Breast epithelium (tissue), 3 donors: ENCODE measurements at regions not wholly inside any gene's neighbourhood (a gene's known extent, or its start where the extent isn't known, plus 50 kb on each side); places are given as distances from the start of the nearest gene placed in this dataset.

ENCODE experiments used
- CTCF ChIP-seq, 3 donors: fragments of 450-650 bp; IDR thresholded peaks; one replicate each; pipeline ENCODE4 v1.5.1; 2016 to 2017; ENCODE audit warnings: antibody characterized with exemption in 3 of 3, mild to moderate bottlenecking in 3 of 3, moderate library complexity in 3 of 3
- POLR2A ChIP-seq: fragments of 450-650 bp; IDR thresholded peaks from one replicate; pipeline ENCODE4 v1.6.1; 2016; ENCODE audit warnings: antibody characterized with exemption, mild to moderate bottlenecking, moderate library complexity
- POLR2AphosphoS5 ChIP-seq, 3 donors: sonication (generic); formaldehyde crosslinking; IDR thresholded peaks; one replicate each; pipeline ENCODE4 v1.6.1; 2017; ENCODE audit warnings: antibody characterized with exemption in 3 of 3

GRCh38 chr12:102616692-102617091 lies 136.3 kb upstream of the IGF1 start:
- TF ChIP-seq POLR2AphosphoS5 (IDR thresholded peaks at IDR 0.05) (no peak), CTCF (IDR thresholded peaks at IDR 0.05) (no peak), POLR2A (no peak)
